ENCODE measurements at regions not wholly inside any gene's neighbourhood (a gene's known extent, or its start where the extent isn't known, plus 50 kb on each side); places are given as distances from the start of the nearest gene placed in this dataset.

DNA sequence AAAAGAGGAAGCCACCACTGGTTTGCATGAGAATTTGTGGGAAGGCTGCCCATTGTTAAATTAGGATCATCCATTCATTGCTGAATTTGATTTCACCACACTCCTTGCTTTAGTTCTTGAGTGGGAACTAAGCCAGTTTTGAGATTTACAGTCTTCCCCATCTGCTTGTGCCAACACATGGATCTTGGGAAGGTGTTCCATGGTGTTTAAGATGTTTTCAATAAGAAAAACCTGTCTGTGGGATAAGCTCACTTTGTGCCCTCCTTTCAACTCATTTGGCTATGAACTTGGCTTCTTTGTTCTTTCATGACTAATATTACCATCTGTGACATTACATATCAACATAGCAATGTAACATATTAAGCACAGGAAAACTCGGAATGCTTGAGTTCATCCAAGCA is 73.2 kb downstream of the INHBA start:
- no peaks in the 10 kb centered on the region for H3K79me2 ChIP-seq (replicated peaks; ENCODE audit: insufficient read depth)
- H3K4me3 Mint-ChIP-seq = peak overlapping the region; percentile 50; the same call in 1 of the 3 replicates
- peaks cover 4% of the 10 kb centered on the region; the same call in 1 of the 3 replicates for H3K36me3 Mint-ChIP-seq (ENCODE audit: low read depth)
- peak overlapping the region; percentile 93 for H3K27ac ChIP-seq (ENCODE audit: low read depth)
- TF ChIP-seq ZNF331 (CRISPR knock-in tag; IDR thresholded peaks at IDR 0.05; ENCODE audit: low read depth) (no peak), CREB1 (CRISPR knock-in tag; IDR thresholded peaks at IDR 0.05; ENCODE audit: low read depth) (no peak), NANOG (IDR thresholded peaks at IDR 0.05; ENCODE audit: borderline replicate concordance) (peak; percentile 56)
- H4K20me1 ChIP-seq (replicated peaks; ENCODE audit: insufficient read depth) = no peaks in the 10 kb centered on the region
- H3K4me1 Mint-ChIP-seq = peaks cover 59% of the 10 kb centered on the region
- H3K4me1 ChIP-seq (ENCODE audit: insufficient read depth) = peaks cover 53% of the 10 kb centered on the region
- 0 out of 2 replicates have a peak, but pooled peaks cover 2% of the 10 kb centered on the region for H3F3A ChIP-seq (replicated peaks; ENCODE audit: low read depth)
- peak overlapping the region; percentile 68 for H3K4me2 ChIP-seq
- DNase-seq (ENCODE audit: low spot score) (peak; percentile 16), ATAC-seq (no peak)
- no peak overlapping the region for H2AFZ ChIP-seq
- no peaks in the 10 kb centered on the region for H3K27me3 Mint-ChIP-seq (ENCODE audit: insufficient read depth, low read depth, poor library complexity)
- H3K27ac Mint-ChIP-seq = peak overlapping the region; percentile 39; the same call in 1 of the 2 replicates
- peaks cover 2% of the 10 kb centered on the region; the same call in 1 of the 2 replicates for H3K9me2 ChIP-seq (ENCODE audit: insufficient read depth)
- no peaks in the 10 kb centered on the region for H3K36me3 ChIP-seq (ENCODE audit: insufficient read depth)
- 0 out of 3 replicates have a peak, but pooled peaks cover under 1% of the 10 kb centered on the region for H3K9me3 Mint-ChIP-seq
- H3K27me3 ChIP-seq (ENCODE audit: insufficient read depth) = no peaks in the 10 kb centered on the region
- peak overlapping the region; percentile 35 for H3K4me3 ChIP-seq

DNA sequence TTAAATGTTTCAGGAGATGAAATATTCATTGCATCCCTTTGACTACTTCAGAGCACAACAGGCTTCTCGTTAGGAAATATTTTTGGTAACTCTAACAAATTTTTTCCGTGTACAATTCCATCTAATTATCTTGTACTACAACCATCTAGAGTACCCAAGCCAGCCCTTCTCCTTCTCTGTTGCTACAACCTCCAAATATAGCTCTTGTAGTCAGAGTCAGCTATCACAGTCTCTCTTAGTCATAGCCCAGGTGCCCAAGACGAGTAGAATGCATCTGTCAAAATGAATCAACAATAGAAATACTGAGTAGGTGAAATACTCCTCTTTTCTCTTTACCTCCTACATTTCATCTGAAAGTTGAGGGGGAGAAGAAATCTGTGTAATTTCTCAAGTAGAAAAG is 74.0 kb downstream of the INHBA start:
- Histone ChIP-seq H3K27me3 (ENCODE audit: insufficient read depth) (no peaks in the 10 kb centered on the region), H4K20me1 (replicated peaks; ENCODE audit: insufficient read depth) (no peaks in the 10 kb centered on the region), H3K4me1 (ENCODE audit: insufficient read depth) (peaks cover 56% of the 10 kb centered on the region), H3K4me3 (peak overlapping the region; percentile 35), H3K4me2 (peak overlapping the region; percentile 68), H3K79me2 (replicated peaks; ENCODE audit: insufficient read depth) (no peaks in the 10 kb centered on the region), H3K27ac (ENCODE audit: low read depth) (peak overlapping the region; percentile 93), H2AFZ (no peak overlapping the region), H3K36me3 (ENCODE audit: insufficient read depth) (no peaks in the 10 kb centered on the region), H3F3A (replicated peaks; ENCODE audit: low read depth) (0 out of 2 replicates have a peak, but pooled peaks cover 2% of the 10 kb centered on the region), H3K9me2 (ENCODE audit: insufficient read depth) (peaks cover 7% of the 10 kb centered on the region; the same call in 1 of the 2 replicates)
- Mint-ChIP-seq H3K27me3 (ENCODE audit: insufficient read depth, low read depth, poor library complexity) (no peaks in the 10 kb centered on the region), H3K4me3 (peak overlapping the region; percentile 4; the same call in 1 of the 3 replicates), H3K27ac (peak overlapping the region; percentile 35; the same call in 1 of the 2 replicates), H3K36me3 (ENCODE audit: low read depth) (peaks cover 4% of the 10 kb centered on the region; the same call in 1 of the 3 replicates), H3K4me1 (peaks cover 61% of the 10 kb centered on the region), H3K9me3 (no peaks in the 10 kb centered on the region)
- ATAC-seq = peak; percentile 58
- peak; percentile 31 for DNase-seq (ENCODE audit: low spot score)
- TF ChIP-seq STAT1 (IDR thresholded peaks at IDR 0.05; ENCODE audit: unreplicated experiment) (no peak), ZNF331 (CRISPR knock-in tag; IDR thresholded peaks at IDR 0.05; ENCODE audit: low read depth) (no peak), CREB1 (CRISPR knock-in tag; IDR thresholded peaks at IDR 0.05; ENCODE audit: low read depth) (no peak)

DNA sequence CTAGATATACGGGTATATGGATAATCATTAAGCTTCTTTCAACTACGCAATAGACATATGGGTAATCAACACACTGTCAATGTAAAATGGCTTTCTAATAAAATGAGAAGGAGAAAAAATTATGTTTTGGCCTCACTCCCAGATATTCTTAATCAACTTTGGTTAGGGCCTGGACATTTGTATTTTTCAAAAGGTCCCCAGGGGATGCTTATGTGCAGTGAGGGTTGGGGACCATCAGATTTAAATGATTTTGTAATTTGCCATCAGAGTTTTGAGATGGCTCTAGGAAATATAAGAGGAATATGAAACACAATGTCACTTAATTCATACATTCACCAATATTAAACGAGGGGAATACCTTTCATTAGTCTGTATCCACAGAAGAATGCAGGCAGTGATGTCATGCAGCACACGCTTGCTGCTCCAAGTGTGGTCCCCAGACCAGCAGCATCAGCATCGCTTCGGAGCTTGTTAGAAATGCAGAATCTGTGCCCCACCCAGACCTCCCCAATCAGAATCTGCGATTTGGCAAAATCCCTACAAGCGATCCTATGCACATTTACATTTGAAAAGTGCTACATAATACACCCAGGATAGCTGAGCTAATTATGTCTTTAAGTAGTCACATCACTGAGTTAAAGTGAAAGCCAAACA is 75.1 kb downstream of the INHBA start:
- Mint-ChIP-seq H3K4me1 (peaks cover 60% of the 10 kb centered on the region), H3K27me3 (ENCODE audit: insufficient read depth, low read depth, poor library complexity) (no peaks in the 10 kb centered on the region), H3K9me3 (no peaks in the 10 kb centered on the region), H3K4me3 (no peak overlapping the region), H3K27ac (no peak overlapping the region), H3K36me3 (ENCODE audit: low read depth) (peaks cover 3% of the 10 kb centered on the region; the same call in 1 of the 3 replicates)
- H3F3A ChIP-seq (replicated peaks; ENCODE audit: low read depth) = 0 out of 2 replicates have a peak, but pooled peaks cover 2% of the 10 kb centered on the region
- ATAC-seq (peak; percentile 50), DNase-seq (ENCODE audit: low spot score) (peak; percentile 54)
- H3K4me3 ChIP-seq = peak overlapping the region; percentile 35
- no peaks in the 10 kb centered on the region for H3K27me3 ChIP-seq (ENCODE audit: insufficient read depth)
- H3K4me1 ChIP-seq (ENCODE audit: insufficient read depth) = peaks cover 56% of the 10 kb centered on the region
- TF ChIP-seq, protein P1, sequence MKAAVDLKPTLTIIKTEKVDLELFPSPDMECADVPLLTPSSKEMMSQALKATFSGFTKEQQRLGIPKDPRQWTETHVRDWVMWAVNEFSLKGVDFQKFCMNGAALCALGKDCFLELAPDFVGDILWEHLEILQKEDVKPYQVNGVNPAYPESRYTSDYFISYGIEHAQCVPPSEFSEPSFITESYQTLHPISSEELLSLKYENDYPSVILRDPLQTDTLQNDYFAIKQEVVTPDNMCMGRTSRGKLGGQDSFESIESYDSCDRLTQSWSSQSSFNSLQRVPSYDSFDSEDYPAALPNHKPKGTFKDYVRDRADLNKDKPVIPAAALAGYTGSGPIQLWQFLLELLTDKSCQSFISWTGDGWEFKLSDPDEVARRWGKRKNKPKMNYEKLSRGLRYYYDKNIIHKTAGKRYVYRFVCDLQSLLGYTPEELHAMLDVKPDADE (IDR thresholded peaks at IDR 0.05) = no peak
- TF ChIP-seq NANOG (IDR thresholded peaks at IDR 0.05; ENCODE audit: borderline replicate concordance) = peak; percentile 34; the same call in 1 of the 2 replicates
- H3K9me2 ChIP-seq (ENCODE audit: insufficient read depth) = peaks cover 11% of the 10 kb centered on the region; the same call in 1 of the 2 replicates
- H2AFZ ChIP-seq = no peak overlapping the region
- no peaks in the 10 kb centered on the region for H3K36me3 ChIP-seq (ENCODE audit: insufficient read depth)
- peak overlapping the region; percentile 93 for H3K27ac ChIP-seq (ENCODE audit: low read depth)
- H3K79me2 ChIP-seq (replicated peaks; ENCODE audit: insufficient read depth) = no peaks in the 10 kb centered on the region
- H4K20me1 ChIP-seq (replicated peaks; ENCODE audit: insufficient read depth) = no peaks in the 10 kb centered on the region
- peak overlapping the region; percentile 68 for H3K4me2 ChIP-seq

All from GM23338 (cell line).